ENCODE measurements at regions not wholly inside any gene's neighbourhood (a gene's known extent, or its start where the extent isn't known, plus 50 kb on each side); places are given as distances from the start of the nearest gene placed in this dataset.

DNA sequence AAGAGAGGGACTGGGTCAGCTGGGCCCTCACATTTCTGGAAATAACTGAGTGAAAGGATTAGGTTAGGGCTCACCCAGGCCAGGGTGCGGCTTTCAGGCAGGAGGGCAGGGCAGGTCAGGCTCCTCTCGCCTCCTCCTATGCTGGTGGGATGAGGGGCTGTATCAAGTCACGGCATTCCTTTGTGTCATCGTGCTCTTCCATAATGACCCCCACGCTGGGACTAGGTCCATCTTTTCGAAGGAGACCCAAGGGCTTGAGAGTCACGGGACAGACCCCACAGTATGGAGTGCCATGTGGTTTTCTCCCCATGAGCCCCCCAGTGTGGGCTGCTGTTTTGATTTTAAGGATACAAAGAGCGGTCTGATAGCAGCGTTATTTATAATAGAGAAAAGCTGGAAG lies 137.8 kb upstream of the COPS8 start:
- no peak overlapping the region for H3K27ac ChIP-seq
- TF ChIP-seq, protein P1, sequence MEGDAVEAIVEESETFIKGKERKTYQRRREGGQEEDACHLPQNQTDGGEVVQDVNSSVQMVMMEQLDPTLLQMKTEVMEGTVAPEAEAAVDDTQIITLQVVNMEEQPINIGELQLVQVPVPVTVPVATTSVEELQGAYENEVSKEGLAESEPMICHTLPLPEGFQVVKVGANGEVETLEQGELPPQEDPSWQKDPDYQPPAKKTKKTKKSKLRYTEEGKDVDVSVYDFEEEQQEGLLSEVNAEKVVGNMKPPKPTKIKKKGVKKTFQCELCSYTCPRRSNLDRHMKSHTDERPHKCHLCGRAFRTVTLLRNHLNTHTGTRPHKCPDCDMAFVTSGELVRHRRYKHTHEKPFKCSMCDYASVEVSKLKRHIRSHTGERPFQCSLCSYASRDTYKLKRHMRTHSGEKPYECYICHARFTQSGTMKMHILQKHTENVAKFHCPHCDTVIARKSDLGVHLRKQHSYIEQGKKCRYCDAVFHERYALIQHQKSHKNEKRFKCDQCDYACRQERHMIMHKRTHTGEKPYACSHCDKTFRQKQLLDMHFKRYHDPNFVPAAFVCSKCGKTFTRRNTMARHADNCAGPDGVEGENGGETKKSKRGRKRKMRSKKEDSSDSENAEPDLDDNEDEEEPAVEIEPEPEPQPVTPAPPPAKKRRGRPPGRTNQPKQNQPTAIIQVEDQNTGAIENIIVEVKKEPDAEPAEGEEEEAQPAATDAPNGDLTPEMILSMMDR (IDR thresholded peaks at IDR 0.05): no peak
- no peak for TF ChIP-seq ZFX (IDR thresholded peaks at IDR 0.05; ENCODE audit: borderline replicate concordance)

DNA sequence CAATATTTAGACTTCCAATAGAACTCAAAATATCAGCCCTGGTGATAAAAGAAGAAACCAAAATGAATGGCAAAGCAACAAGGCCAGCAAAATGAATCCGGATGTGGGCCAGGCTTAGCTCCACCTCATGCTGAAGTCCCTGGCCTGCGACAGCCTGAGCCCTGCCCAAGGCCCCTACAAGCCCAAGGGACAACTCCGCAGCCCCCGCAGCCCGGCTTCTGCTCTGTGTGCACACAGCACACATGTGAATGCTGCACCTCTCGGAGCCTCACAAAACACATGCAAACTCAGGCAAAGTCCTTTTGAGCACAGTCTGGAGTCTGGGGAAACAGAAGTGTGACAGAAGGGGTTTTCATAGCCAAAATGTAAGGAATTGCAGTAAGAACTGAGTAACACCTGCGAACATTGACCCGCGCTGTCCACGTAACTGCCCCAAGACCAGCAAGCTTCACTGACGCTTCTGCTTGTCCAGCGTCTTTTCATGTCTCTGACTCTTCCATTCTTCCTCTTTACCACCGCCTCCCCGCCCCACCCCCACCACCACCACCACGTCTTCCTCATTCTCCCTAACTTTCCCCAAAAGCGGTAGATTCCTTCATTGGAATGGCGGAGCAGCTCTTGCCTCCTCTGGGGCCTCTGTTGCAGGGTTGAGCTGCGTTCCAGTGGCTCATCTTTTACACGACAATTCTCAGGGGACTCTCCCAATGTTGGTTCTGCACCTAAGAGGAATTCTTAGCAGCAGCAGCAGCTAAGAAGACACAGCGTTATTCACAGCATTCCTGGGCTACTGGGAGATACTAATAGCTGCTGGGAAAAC lies 136.4 kb upstream of the COPS8 start:
- H3K27ac ChIP-seq: no peak overlapping the region
- no peak for TF ChIP-seq ZFX (IDR thresholded peaks at IDR 0.05; ENCODE audit: borderline replicate concordance)

DNA sequence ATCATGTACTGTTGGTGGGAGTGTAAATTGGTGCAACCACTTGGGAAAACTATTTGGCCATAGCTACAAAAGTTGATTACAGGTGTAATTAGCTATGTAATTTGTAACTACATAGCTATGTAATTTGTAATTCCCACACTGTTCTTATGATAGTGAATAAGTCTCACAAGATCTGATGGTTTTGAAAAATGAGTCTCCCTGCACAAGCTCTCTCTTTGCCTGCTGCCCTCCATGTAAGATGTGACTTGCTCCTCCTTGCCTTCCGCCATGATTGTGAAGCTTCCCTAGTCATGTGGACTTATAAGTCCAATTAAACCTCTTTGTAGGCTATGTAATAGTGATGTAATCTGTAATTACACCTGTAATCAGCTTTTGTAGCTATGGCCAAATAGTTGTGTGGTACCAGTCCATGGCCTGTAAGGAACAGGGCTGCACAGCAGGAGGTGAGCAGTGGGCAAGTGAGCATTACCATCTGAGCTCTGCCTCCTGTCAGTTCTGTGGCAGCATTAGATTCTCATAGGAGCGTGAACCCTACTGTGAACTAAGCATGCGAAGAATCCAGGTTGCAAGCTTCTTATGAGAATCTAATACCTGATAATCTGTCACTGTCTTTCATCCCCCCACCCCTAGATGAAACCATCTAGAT lies 133.7 kb upstream of the COPS8 start:
- no peak overlapping the region for H3K27ac ChIP-seq
- TF ChIP-seq, protein P1 (IDR thresholded peaks at IDR 0.05): no peak
- TF ChIP-seq ZFX (IDR thresholded peaks at IDR 0.05; ENCODE audit: borderline replicate concordance): no peak

DNA sequence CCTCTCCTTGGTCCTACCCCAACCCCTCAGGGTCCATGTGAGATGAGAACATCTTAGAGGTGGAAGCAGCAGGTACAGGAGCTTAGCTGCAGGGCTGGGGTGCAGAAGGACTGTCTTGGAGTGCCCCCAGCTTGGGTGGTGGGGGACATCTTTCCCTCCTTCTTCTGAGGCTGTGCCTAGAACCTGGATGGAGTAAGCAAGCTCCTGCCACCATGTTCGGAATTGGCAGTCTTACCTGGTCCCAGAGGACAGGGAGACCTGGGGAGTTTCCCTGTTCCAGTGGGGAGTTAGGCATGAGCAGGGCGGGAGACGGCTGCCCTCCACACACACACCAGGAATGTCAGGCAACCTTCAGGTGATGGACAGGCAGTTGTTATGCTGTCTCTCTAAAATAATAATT lies 131.0 kb upstream of the COPS8 start:
- H3K27ac ChIP-seq: no peak overlapping the region
- TF ChIP-seq ZFX (IDR thresholded peaks at IDR 0.05; ENCODE audit: borderline replicate concordance): no peak
- TF ChIP-seq, protein P1 (IDR thresholded peaks at IDR 0.05): no peak

DNA sequence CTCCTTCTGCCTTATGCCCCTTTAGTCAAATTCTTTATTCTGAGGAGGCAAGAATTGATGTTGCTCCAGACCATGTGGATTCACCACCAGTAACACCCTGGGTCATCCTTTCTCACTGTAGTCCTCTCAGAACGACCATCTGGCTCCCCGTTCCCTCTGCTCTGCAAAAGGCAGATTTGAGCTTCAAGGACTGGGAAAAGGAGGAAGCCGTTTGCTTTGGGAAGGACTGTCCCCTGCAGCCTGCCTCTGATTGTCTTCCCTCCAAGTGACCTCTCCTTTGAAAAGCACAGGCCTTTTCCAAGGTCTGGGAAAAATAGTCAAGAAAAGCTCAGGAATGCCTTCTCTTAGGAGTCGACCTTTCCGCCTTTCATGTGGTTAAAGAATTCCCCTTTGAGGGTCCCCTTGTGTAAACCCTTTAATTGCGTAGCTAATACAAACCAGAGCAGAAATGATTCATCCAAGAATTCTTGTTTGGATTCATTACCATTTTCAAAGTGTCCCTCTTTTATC lies 130.1 kb upstream of the COPS8 start:
- no peak overlapping the region for H3K27ac ChIP-seq
- no peak for TF ChIP-seq ZFX (IDR thresholded peaks at IDR 0.05; ENCODE audit: borderline replicate concordance)
- TF ChIP-seq, protein P1 (IDR thresholded peaks at IDR 0.05): no peak

DNA sequence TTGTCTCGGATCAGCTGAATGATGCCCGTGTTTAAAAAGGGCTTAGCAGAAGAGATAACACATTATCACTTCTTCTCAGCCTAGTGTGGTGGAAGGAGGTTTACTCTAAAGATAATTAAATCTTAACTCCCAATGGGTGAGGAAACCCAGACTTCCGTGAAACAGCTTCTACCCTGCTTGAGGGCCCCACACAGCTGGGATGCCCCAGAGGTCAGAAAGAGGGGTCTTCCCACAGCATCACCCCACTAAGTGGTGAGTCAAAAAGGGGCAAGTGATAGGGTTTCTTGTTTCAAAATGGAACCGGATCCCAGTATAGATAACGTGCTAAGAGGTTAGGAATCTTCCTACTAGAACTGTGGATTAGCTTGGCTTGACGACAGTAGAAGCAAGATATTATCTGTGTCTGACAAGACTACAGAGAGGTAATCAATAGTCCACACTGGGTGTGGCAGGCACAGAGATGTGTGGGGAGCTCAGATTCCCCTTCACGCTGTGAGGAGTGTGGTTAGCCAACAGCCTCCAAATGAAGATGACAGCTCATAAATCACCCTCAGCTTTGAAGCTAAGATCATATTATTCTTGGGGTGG lies 129.6 kb upstream of the COPS8 start:
- no peak overlapping the region for H3K27ac ChIP-seq
- TF ChIP-seq, protein P1 (IDR thresholded peaks at IDR 0.05): no peak
- TF ChIP-seq ZFX (IDR thresholded peaks at IDR 0.05; ENCODE audit: borderline replicate concordance): no peak

DNA sequence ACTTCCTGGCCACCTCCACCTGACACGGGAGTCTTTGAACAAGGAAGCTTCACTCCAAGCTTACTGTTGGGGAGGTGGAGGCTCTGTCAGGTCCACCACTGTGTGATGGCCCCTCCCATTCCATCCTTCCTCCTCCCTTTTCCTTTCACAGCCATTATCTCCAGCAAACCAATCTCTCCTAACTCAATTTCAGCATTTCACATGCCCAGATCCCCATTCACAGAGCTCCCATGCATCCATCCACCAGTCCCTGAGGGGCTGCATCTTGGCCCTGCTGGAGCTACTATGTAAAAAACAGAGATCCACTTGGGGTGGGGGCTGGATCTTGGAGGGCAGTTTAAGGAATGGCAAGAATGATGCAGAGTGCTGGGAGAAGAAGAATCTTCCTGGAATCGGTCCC lies 129.0 kb upstream of the COPS8 start:
- no peak overlapping the region for H3K27ac ChIP-seq
- TF ChIP-seq, protein P1 (IDR thresholded peaks at IDR 0.05): no peak
- TF ChIP-seq ZFX (IDR thresholded peaks at IDR 0.05; ENCODE audit: borderline replicate concordance): no peak

Measured in 22Rv1 (cell line).